DND-41 (cell line): ENCODE measurements at regions not wholly inside any gene's neighbourhood (a gene's known extent, or its start where the extent isn't known, plus 50 kb on each side); places are given as distances from the start of the nearest gene placed in this dataset.

ENCODE experiments used
- EZH2 ChIP-seq: IDR thresholded peaks from 3 replicates; pipeline ENCODE4 v1.6.1; 2012; ENCODE audit warnings: borderline replicate concordance, low read depth, mild to moderate bottlenecking, moderate library complexity, low read length, inconsistent platforms; ENCODE audit not compliant: severe bottlenecking
- TF ChIP-seq, protein P1 (sequence below): IDR thresholded peaks from 2 replicates; pipeline ENCODE4 v1.5.1; 2012; ENCODE audit warnings: borderline replicate concordance, low read length, moderate library complexity, mild to moderate bottlenecking; ENCODE audit not compliant: poor library complexity, severe bottlenecking; ENCODE audit errors: extremely low read depth

DNA sequence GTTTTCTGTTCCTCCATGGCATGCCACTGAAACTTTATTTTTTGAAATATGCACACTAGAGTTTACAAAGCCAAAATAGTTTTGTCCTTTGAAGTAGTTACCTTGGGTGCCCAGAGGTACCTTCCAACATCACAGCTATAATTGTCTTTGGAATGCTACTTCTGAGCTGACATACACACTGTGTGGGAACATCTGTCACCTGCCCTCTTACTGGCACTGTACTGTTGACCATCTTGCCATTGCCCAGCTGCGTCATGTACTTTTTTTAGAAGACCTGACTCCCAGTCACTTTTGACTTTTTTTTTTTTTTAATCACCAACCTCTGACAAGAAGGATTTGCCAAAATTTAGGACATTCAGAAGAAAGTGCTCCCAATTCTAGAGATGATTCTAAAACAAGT is 200.5 kb upstream of the CXorf66 start:
- TF ChIP-seq EZH2: no peak
- TF ChIP-seq, protein P1, sequence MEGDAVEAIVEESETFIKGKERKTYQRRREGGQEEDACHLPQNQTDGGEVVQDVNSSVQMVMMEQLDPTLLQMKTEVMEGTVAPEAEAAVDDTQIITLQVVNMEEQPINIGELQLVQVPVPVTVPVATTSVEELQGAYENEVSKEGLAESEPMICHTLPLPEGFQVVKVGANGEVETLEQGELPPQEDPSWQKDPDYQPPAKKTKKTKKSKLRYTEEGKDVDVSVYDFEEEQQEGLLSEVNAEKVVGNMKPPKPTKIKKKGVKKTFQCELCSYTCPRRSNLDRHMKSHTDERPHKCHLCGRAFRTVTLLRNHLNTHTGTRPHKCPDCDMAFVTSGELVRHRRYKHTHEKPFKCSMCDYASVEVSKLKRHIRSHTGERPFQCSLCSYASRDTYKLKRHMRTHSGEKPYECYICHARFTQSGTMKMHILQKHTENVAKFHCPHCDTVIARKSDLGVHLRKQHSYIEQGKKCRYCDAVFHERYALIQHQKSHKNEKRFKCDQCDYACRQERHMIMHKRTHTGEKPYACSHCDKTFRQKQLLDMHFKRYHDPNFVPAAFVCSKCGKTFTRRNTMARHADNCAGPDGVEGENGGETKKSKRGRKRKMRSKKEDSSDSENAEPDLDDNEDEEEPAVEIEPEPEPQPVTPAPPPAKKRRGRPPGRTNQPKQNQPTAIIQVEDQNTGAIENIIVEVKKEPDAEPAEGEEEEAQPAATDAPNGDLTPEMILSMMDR: no peak
